ENCODE measurements at regions not wholly inside any gene's neighbourhood (a gene's known extent, or its start where the extent isn't known, plus 50 kb on each side); places are given as distances from the start of the nearest gene placed in this dataset.

DNA sequence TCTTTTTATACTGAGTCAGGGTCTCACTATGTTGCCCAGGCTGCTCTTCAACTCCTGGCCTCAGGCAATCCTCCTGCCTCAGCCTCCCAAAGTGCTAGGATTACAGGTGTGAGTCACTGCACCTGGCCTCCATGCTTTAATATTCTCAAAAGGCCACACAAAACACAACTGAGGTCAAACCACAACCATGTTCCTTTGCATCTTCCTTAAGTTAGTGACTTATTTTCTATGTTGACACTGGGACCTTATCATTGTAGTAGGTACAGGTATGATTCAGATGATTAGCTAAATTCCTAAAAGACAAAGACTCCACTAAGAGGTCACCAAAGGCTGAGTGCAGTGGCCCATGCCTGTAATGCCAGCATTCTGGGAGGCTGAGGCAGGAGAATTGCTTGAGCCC lies 131.9 kb upstream of the ATP1B1 start:
- peaks cover 12% of the 10 kb centered on the region for H3K4me1 ChIP-seq (ENCODE audit: insufficient read depth)
- no peak for DNase-seq
- no peaks in the 10 kb centered on the region for H3K9me3 ChIP-seq
- no peaks in the 10 kb centered on the region for H3K36me3 ChIP-seq
- TF ChIP-seq, protein P1, sequence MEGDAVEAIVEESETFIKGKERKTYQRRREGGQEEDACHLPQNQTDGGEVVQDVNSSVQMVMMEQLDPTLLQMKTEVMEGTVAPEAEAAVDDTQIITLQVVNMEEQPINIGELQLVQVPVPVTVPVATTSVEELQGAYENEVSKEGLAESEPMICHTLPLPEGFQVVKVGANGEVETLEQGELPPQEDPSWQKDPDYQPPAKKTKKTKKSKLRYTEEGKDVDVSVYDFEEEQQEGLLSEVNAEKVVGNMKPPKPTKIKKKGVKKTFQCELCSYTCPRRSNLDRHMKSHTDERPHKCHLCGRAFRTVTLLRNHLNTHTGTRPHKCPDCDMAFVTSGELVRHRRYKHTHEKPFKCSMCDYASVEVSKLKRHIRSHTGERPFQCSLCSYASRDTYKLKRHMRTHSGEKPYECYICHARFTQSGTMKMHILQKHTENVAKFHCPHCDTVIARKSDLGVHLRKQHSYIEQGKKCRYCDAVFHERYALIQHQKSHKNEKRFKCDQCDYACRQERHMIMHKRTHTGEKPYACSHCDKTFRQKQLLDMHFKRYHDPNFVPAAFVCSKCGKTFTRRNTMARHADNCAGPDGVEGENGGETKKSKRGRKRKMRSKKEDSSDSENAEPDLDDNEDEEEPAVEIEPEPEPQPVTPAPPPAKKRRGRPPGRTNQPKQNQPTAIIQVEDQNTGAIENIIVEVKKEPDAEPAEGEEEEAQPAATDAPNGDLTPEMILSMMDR (IDR thresholded peaks at IDR 0.05) = no peak
- TF ChIP-seq POLR2A (IDR thresholded peaks at IDR 0.05) (no peak), EP300 (IDR thresholded peaks at IDR 0.05) (no peak)
- no peak overlapping the region for H3K27ac ChIP-seq
- H3K27me3 ChIP-seq = no peaks in the 10 kb centered on the region
- H3K4me3 ChIP-seq = no peak overlapping the region
- intact Hi-C loops (cut with DNase I) = loop anchor here in 1 of 4 donors (5.0 kb wide), 1 partner anchor 53 kb away; no protein-coding TSS in a partner anchor

DNA sequence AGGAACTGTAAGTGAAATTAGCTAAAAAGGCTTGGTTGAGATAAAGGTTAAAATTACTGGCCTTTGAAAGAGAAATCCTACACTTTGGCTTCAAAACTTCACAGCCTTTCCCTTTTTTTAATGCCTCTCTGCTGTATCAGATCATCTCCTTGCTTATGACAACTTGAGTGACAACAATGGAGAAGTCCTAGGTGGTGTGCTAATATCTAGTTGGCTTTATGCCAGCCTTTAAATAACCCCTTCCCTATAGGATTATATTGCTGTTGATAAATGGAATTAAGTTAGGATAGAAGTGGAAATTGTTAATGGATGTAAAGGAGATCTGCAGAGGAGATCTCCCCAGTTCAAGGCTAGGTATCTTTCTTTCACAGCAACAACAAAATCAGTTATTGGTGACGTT lies 130.2 kb upstream of the ATP1B1 start:
- no peaks in the 10 kb centered on the region for H3K36me3 ChIP-seq
- H3K27ac ChIP-seq = no peak overlapping the region
- peaks cover 9% of the 10 kb centered on the region for H3K4me1 ChIP-seq (ENCODE audit: insufficient read depth)
- no peaks in the 10 kb centered on the region for H3K27me3 ChIP-seq
- H3K9me3 ChIP-seq = no peaks in the 10 kb centered on the region
- 78 to 93% (median 80%) methylated on average over 1 of the region's 1 CpG for WGBS, 3 donors
- intact Hi-C loops (cut with DNase I) = no loop called here
- no peak for TF ChIP-seq EP300 (IDR thresholded peaks at IDR 0.05)
- TF ChIP-seq, protein P1 (IDR thresholded peaks at IDR 0.05) = no peak
- TF ChIP-seq POLR2A (IDR thresholded peaks at IDR 0.05) = no peak
- DNase-seq = no peak
- no peak overlapping the region for H3K4me3 ChIP-seq

DNA sequence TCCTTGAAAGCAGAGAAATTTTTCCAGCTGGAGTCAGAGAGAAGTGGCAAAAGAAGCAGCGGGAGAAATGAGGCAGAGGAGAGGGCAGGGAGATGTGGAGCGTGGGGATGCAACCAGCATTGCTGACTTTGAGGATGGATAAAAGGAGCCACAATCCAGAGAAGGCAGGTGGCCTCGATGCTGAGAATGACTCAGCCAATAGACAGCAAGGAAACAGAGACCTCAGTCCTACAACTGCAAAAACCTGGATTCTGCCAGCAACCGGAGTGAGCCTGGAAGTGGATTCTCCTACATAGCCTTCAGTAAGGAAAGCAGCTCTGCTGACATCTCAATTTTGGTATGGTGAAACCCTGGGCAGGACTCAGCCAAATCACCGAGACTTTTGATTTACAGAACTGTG lies 128.9 kb upstream of the ATP1B1 start:
- 69 to 79% (median 71%) methylated on average over 5 of the region's 5 CpGs for WGBS, 3 donors
- no peak overlapping the region for H3K4me3 ChIP-seq
- H3K27ac ChIP-seq = no peak overlapping the region
- H3K36me3 ChIP-seq = no peaks in the 10 kb centered on the region
- no peaks in the 10 kb centered on the region for H3K27me3 ChIP-seq
- no peak for DNase-seq
- H3K4me1 ChIP-seq (ENCODE audit: insufficient read depth) = peaks cover 3% of the 10 kb centered on the region
- no peak for TF ChIP-seq EP300 (IDR thresholded peaks at IDR 0.05)
- no peaks in the 10 kb centered on the region for H3K9me3 ChIP-seq
- intact Hi-C loops (cut with DNase I) = no loop called here

DNA sequence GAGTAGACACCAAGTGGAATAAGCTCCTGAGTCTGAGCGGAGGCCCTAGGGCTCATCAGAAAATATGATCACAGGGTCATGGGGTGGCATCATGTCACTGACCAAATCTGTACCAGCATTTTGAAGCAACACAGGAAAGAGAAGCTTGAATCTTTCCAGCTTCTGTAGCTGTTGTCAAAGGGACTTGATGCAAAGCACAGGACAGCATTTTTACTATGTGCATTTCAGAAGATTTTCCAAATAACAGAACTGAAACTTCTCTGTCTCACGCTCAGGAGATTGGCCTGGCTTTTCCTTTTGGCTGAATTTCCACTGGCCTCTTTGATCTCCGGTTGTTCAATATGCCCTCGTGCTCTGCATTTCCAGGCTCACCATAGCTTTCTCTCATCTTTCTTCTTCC lies 127.2 kb upstream of the ATP1B1 start:
- Histone ChIP-seq H3K4me3 (no peak overlapping the region), H3K27me3 (no peaks in the 10 kb centered on the region), H3K36me3 (no peaks in the 10 kb centered on the region), H3K9me3 (no peaks in the 10 kb centered on the region), H3K4me1 (ENCODE audit: insufficient read depth) (no peaks in the 10 kb centered on the region), H3K27ac (no peak overlapping the region)
- DNase-seq = no peak
- 48 to 56% (median 55%) methylated on average over 4 of the region's 4 CpGs for WGBS, 3 donors
- intact Hi-C loops (cut with DNase I) = no loop called here
- TF ChIP-seq EP300 (IDR thresholded peaks at IDR 0.05) = no peak
- TF ChIP-seq, protein P1 (IDR thresholded peaks at IDR 0.05) = no peak
- TF ChIP-seq POLR2A (IDR thresholded peaks at IDR 0.05) = no peak

DNA sequence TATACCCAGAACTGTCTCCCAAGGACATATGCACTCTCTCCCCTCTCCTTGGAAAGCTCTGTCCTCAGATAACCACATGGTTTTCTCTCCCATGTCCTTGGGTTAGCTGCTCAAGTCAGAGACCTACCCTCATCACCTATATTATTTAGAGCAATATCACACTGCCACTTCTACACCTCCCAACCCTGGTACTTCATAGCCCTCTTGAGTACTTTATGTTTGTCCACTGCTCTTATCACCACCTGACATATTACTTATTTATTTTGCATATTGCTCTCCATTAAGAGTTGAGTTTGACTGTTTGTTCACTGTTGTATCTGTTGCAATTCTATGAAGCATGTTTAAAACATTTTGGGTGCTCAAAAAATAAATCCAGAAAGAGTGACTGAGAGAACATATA lies 126.3 kb upstream of the ATP1B1 start:
- Histone ChIP-seq H3K4me1 (ENCODE audit: insufficient read depth) (no peaks in the 10 kb centered on the region), H3K27ac (no peak overlapping the region), H3K4me3 (no peak overlapping the region), H3K36me3 (no peaks in the 10 kb centered on the region), H3K27me3 (no peaks in the 10 kb centered on the region), H3K9me3 (no peaks in the 10 kb centered on the region)
- TF ChIP-seq POLR2A (IDR thresholded peaks at IDR 0.05) (no peak), EP300 (IDR thresholded peaks at IDR 0.05) (no peak)
- TF ChIP-seq, protein P1 (IDR thresholded peaks at IDR 0.05) = no peak
- DNase-seq = no peak
- intact Hi-C loops (cut with DNase I) = no loop called here

All from ovary (tissue), 7 donors.